H1 (cell line): ENCODE measurements at regions not wholly inside any gene's neighbourhood (a gene's known extent, or its start where the extent isn't known, plus 50 kb on each side); places are given as distances from the start of the nearest gene placed in this dataset.
"Not testable (repeated sequence)": the region's sequence is repeated elsewhere in the genome, so short reads cannot be mapped to it uniquely, and the experiment has no call there.

Source experiments
- CTCF ChIA-PET: fragments of 300-600 bp; sonication (Branson Sonifier 250); formaldehyde crosslinking; loops from one replicate; lab custom pipeline; 2021; ENCODE audit not compliant: partially characterized antibody; lab: Charles Lee
- POLR2A ChIA-PET: fragments of 300-600 bp; sonication (Branson Sonifier 250); formaldehyde crosslinking; loops from one replicate; lab custom pipeline; 2021; ENCODE audit warnings: inconsistent platforms; ENCODE audit not compliant: partially characterized antibody; lab: Charles Lee
- DNase-seq, 2 experiments: peaks; one replicate each; pipeline versions ENCODE4 v3.0.0 to v3.0.0-alpha.2; 2010 to 2022; ENCODE audit warnings: low spot score in 2 of 2, low read depth in 1 of 2, mixed read lengths in 1 of 2
- FAIRE-seq: peaks from 2 replicates; lab custom pipeline; 2011; peaks lifted over from hg19 to GRCh38; lab: Jason Lieb, UNC
- H2AFZ ChIP-seq: 2 replicates; pipeline ENCODE4 v1.8.1; 2012; ENCODE audit warnings: low read length, inconsistent platforms
- H2AK5ac ChIP-seq: 2 replicates; pipeline ENCODE4 v1.6.1; 2013; ENCODE audit warnings: low read depth, low read length
- H2BK120ac ChIP-seq: replicated peaks from 2 replicates; pipeline ENCODE3; 2013; ENCODE audit warnings: low read depth, low read length, inconsistent platforms
- H2BK12ac ChIP-seq: 2 replicates; pipeline ENCODE4 v1.6.1; 2013; ENCODE audit warnings: low read depth, low read length
- H2BK15ac ChIP-seq: 2 replicates; pipeline ENCODE4 v1.6.1; 2013; ENCODE audit warnings: low read length
- H2BK20ac ChIP-seq: 2 replicates; pipeline ENCODE4 v1.6.1; 2013; ENCODE audit warnings: low read length
- H2BK5ac ChIP-seq: 2 replicates; pipeline ENCODE4 v1.6.1; 2013; ENCODE audit warnings: low read depth, low read length
- H3K14ac ChIP-seq: 2 replicates; pipeline ENCODE4 v1.6.1; 2013; ENCODE audit warnings: inconsistent platforms; ENCODE audit not compliant: insufficient read length
- H3K18ac ChIP-seq: 2 replicates; pipeline ENCODE4 v1.6.1; 2013; ENCODE audit warnings: low read length; ENCODE audit errors: extremely low read depth
- H3K23ac ChIP-seq: 2 replicates; pipeline ENCODE4 v1.6.1; 2013; ENCODE audit warnings: inconsistent platforms; ENCODE audit not compliant: insufficient read length
- H3K23me2 ChIP-seq: 2 replicates; pipeline ENCODE4 v1.6.1; 2013; ENCODE audit warnings: low read depth, low read length
- H3K27ac ChIP-seq: 2 replicates; pipeline ENCODE4 v1.6.1; 2011; ENCODE audit warnings: low read depth, low read length, inconsistent platforms
- H3K27me3 ChIP-seq, 4 experiments: replicated peaks in 1 of 4; 1 replicate in 1 of 4; 2 replicates in 3 of 4; pipeline versions ENCODE4 v1.6.1 to v1.8.1; 2011 to 2013; ENCODE audit warnings: low read length in 3 of 4, mild to moderate bottlenecking in 3 of 4, inconsistent platforms in 2 of 4, mixed read lengths in 2 of 4, moderate library complexity in 1 of 4; ENCODE audit not compliant: control insufficient read depth in 3 of 4, insufficient read depth in 3 of 4; ENCODE audit errors: extremely low read depth in 1 of 4
- H3K36me3 ChIP-seq, 4 experiments: 2 replicates each; pipeline versions ENCODE4 v1.6.1 to v1.8.1; 2011 to 2013; ENCODE audit warnings: mild to moderate bottlenecking in 4 of 4, low read length in 3 of 4, moderate library complexity in 2 of 4, control low read depth in 1 of 4, inconsistent platforms in 1 of 4; ENCODE audit not compliant: insufficient read depth in 4 of 4, control insufficient read depth in 2 of 4
- H3K4ac ChIP-seq: replicated peaks from 2 replicates; pipeline ENCODE3; 2013; ENCODE audit warnings: low read length, low read depth, mixed read lengths, inconsistent platforms; ENCODE audit not compliant: insufficient read length
- H3K4me1 ChIP-seq, 4 experiments: replicated peaks in 1 of 4; 1 replicate in 1 of 4; 2 replicates in 3 of 4; pipeline versions ENCODE4 v1.6.1 to v1.8.1; 2011 to 2013; ENCODE audit warnings: low read length in 3 of 4, inconsistent platforms in 2 of 4, mixed read lengths in 1 of 4; ENCODE audit not compliant: insufficient read depth in 4 of 4, control insufficient read depth in 3 of 4
- H3K4me2 ChIP-seq, 2 experiments: 2 replicates each; pipeline versions ENCODE4 v1.6.1 to v1.8.1; 2011 to 2013; ENCODE audit warnings: low read depth in 2 of 2, low read length in 2 of 2, control low read depth in 1 of 2, inconsistent platforms in 1 of 2, mild to moderate bottlenecking in 1 of 2; ENCODE audit not compliant: insufficient read depth in 1 of 2
- H3K4me3 ChIP-seq, 4 experiments: fragments of 200-600, 300-600 bp in 1 of 4; sonication (generic), shearing (Covaris generic), sonication (Bioruptor Twin) in 1 of 4; 2 replicates each; pipeline versions ENCODE4 v1.5.1 to v1.8.1; 2011 to 2016; ENCODE audit warnings: low read length in 4 of 4, low read depth in 3 of 4, control low read depth in 2 of 4, inconsistent platforms in 2 of 4, mild to moderate bottlenecking in 2 of 4, mixed read lengths in 1 of 4, moderate library complexity in 1 of 4; ENCODE audit not compliant: insufficient read depth in 2 of 4; ENCODE audit errors: extremely low read depth in 1 of 4
- H3K56ac ChIP-seq: replicated peaks from 2 replicates; pipeline ENCODE3; 2013; ENCODE audit warnings: low read depth, mild to moderate bottlenecking, mixed read lengths, low read length, inconsistent platforms; ENCODE audit not compliant: insufficient read length
- H3K79me1 ChIP-seq: 2 replicates; pipeline ENCODE4 v1.6.1; 2013; ENCODE audit warnings: low read depth, low read length, control low read depth
- H3K79me2 ChIP-seq, 2 experiments: 2 replicates each; pipeline versions ENCODE4 v1.6.1 to v1.8.1; 2012 to 2013; ENCODE audit warnings: low read length in 2 of 2, mild to moderate bottlenecking in 2 of 2, inconsistent platforms in 1 of 2; ENCODE audit not compliant: insufficient read depth in 2 of 2, control insufficient read depth in 1 of 2
- H3K9ac ChIP-seq, 4 experiments: replicated peaks in 1 of 4; 1 replicate in 1 of 4; 2 replicates in 3 of 4; pipeline versions ENCODE4 v1.6.1 to v1.8.1; 2011 to 2013; ENCODE audit warnings: low read depth in 3 of 4, low read length in 3 of 4, control low read depth in 2 of 4, mild to moderate bottlenecking in 2 of 4, moderate library complexity in 2 of 4, inconsistent platforms in 1 of 4; ENCODE audit errors: extremely low read depth in 1 of 4
- H3K9me3 ChIP-seq, 2 experiments: 2 replicates each; pipeline versions ENCODE4 v1.6.1 to v1.8.1; 2012 to 2013; ENCODE audit warnings: mild to moderate bottlenecking in 2 of 2, moderate library complexity in 2 of 2, control low read depth in 1 of 2, inconsistent platforms in 1 of 2, low read depth in 1 of 2, low read length in 1 of 2, mixed read lengths in 1 of 2; ENCODE audit not compliant: insufficient read depth in 2 of 2
- H4K20me1 ChIP-seq, 2 experiments: replicated peaks in 1 of 2; 2 replicates each; pipeline versions ENCODE3 to v1.8.1; 2011 to 2013; ENCODE audit warnings: inconsistent platforms in 2 of 2, low read length in 2 of 2, mild to moderate bottlenecking in 1 of 2; ENCODE audit not compliant: insufficient read depth in 2 of 2, control insufficient read depth in 1 of 2
- H4K5ac ChIP-seq: 2 replicates; pipeline ENCODE4 v1.6.1; 2013; ENCODE audit warnings: low read length, low read depth, mixed read lengths, inconsistent platforms; ENCODE audit not compliant: insufficient read length
- H4K8ac ChIP-seq: 2 replicates; pipeline ENCODE4 v1.8.0; 2013; ENCODE audit warnings: mild to moderate bottlenecking, moderate library complexity, low read length, inconsistent platforms; ENCODE audit not compliant: insufficient read depth; ENCODE audit errors: extremely low read depth
- H4K91ac ChIP-seq: replicated peaks from 2 replicates; pipeline ENCODE3; 2013; ENCODE audit warnings: low read length, mixed read lengths, inconsistent platforms; ENCODE audit not compliant: insufficient read length
- ATF3 ChIP-seq: IDR thresholded peaks from 2 replicates; pipeline ENCODE4 v1.6.1; 2011; ENCODE audit warnings: low read depth, mild to moderate bottlenecking, low read length; ENCODE audit not compliant: insufficient read depth
- BCL11A ChIP-seq, 2 experiments: IDR thresholded peaks; one replicate each; pipeline ENCODE4 v1.6.1; 2011; ENCODE audit warnings: low read depth in 2 of 2, low read length in 2 of 2, mild to moderate bottlenecking in 2 of 2
- RAD21 ChIP-seq, 2 experiments: IDR thresholded peaks in 1 of 2; conservative IDR thresholded peaks in 1 of 2; 2 replicates each; pipeline ENCODE4 v1.6.1; 2011; ENCODE audit warnings: low read depth in 2 of 2, low read length in 2 of 2, improper control_type of control experiment in 1 of 2, inconsistent platforms in 1 of 2, mild to moderate bottlenecking in 1 of 2, moderate library complexity in 1 of 2
- RNF2 ChIP-seq: fragments of 200-900, 300-1000 bp; sonication (generic); IDR thresholded peaks from 2 replicates; pipeline ENCODE4 v1.7.1; 2016; ENCODE audit warnings: borderline replicate concordance, low read depth, mild to moderate bottlenecking, antibody characterized with exemption, low read length; ENCODE audit not compliant: poor library complexity, severe bottlenecking; ENCODE audit errors: missing control alignments
- TCF12 ChIP-seq: IDR thresholded peaks from 2 replicates; pipeline ENCODE4 v1.6.1; 2011; ENCODE audit warnings: low read depth, mild to moderate bottlenecking, low read length
- WGBS, 2 experiments: shearing (Covaris generic) in 1 of 2; methylation state at CpG; one replicate each; pipeline versions ENCODE4 v1.1.6 to v1.1.7; 2013 to 2015; ENCODE audit warnings: low lambda C conversion rate in 2 of 2, mixed read lengths in 2 of 2, inconsistent platforms in 1 of 2, low coverage in 1 of 2, missing lambda C conversion rate in 1 of 2; ENCODE audit not compliant: insufficient replicate concordance in 2 of 2, insufficient coverage in 1 of 2, insufficient read length in 1 of 2; ENCODE audit errors: extremely low coverage in 1 of 2, missing lambda C conversion rate in 1 of 2; 5-methylcytosine and 5-hydroxymethylcytosine counted together

- no peak for TF ChIP-seq RNF2
- TF ChIP-seq RAD21 (IDR thresholded peaks at IDR 0.05 in 1 of 2, conservative IDR thresholded peaks at IDR 0.05 in 1 of 2; ENCODE audit: low read depth in 2 of 2, low read length in 2 of 2), result no peak
- TF ChIP-seq BCL11A (IDR thresholded peaks at IDR 0.05; ENCODE audit: low read depth in 2 of 2, low read length in 2 of 2), result no peak
- no peak for TF ChIP-seq ATF3
- no peak for TF ChIP-seq TCF12
Measured at GRCh38 chr4:127018381-127018780, 614.4 kb upstream of the INTU start (continued).

GRCh38 chr4:127020831-127021230 lies 611.9 kb upstream of the INTU start:
- FAIRE-seq, H3K23ac ChIP-seq, H3K9me3 ChIP-seq, POLR2A ChIA-PET, H2BK15ac ChIP-seq, H3K14ac ChIP-seq, H4K20me1 ChIP-seq, H3K79me1 ChIP-seq, H2BK5ac ChIP-seq, H2BK12ac ChIP-seq, H2AK5ac ChIP-seq, H2BK20ac ChIP-seq, H4K5ac ChIP-seq, CTCF ChIA-PET, H4K91ac ChIP-seq, H3K56ac ChIP-seq, H2BK120ac ChIP-seq, H3K79me2 ChIP-seq, H3K27me3 ChIP-seq, H3K4me2 ChIP-seq, H3K23me2 ChIP-seq, H4K8ac ChIP-seq, H3K9ac ChIP-seq, DNase-seq, H3K18ac ChIP-seq, H3K4me3 ChIP-seq, H3K27ac ChIP-seq, H3K4me1 ChIP-seq, H3K36me3 ChIP-seq, H2AFZ ChIP-seq, H3K4ac ChIP-seq: not testable (repeated sequence)
- no CpG with 5 or more reads among the region's 15 CpGs for WGBS, 2 experiments
